Vagina (tissue), 2 donors: ENCODE measurements at regions not wholly inside any gene's neighbourhood (a gene's known extent, or its start where the extent isn't known, plus 50 kb on each side); places are given as distances from the start of the nearest gene placed in this dataset.

Experiments used
- CTCF ChIP-seq, 3 experiments: fragments of 450-650 bp in 2 of 3; fragments of 200-600 bp in 1 of 3; sonication (generic) in 1 of 3; IDR thresholded peaks; one replicate each; pipeline ENCODE4 v1.5.1; 2017 to 2019; ENCODE audit warnings: antibody characterized with exemption in 3 of 3, mild to moderate bottlenecking in 2 of 3, moderate library complexity in 2 of 3
- POLR2AphosphoS5 ChIP-seq, 2 donors: sonication (generic); formaldehyde crosslinking; IDR thresholded peaks; one replicate each; pipeline ENCODE4 v1.9.0; 2017; ENCODE audit warnings: antibody characterized with exemption in 2 of 2, mild to moderate bottlenecking in 2 of 2, low read depth in 1 of 2; ENCODE audit not compliant: insufficient read depth in 1 of 2

- TF ChIP-seq CTCF (IDR thresholded peaks at IDR 0.05) (no peak), POLR2AphosphoS5 (IDR thresholded peaks at IDR 0.05; ENCODE audit: insufficient read depth in 1 of 2, low read depth in 1 of 2) (no peak)
Measured at GRCh38 chr1:29860681-29861080, 624.4 kb downstream of the PTPRU start.
